ENCODE measurements at regions not wholly inside any gene's neighbourhood (a gene's known extent, or its start where the extent isn't known, plus 50 kb on each side); places are given as distances from the start of the nearest gene placed in this dataset.

GRCh38 chr15:46526726-46527110 is 891.9 kb downstream of the SQOR start:
- no peak for TF ChIP-seq POLR2A (IDR thresholded peaks at IDR 0.05; ENCODE audit: low read depth, low read length)
- no peak for TF ChIP-seq POLR2AphosphoS5 (IDR thresholded peaks at IDR 0.05; ENCODE audit: low read depth, low read length)
- TF ChIP-seq TAF1 (IDR thresholded peaks at IDR 0.05; ENCODE audit: borderline replicate concordance, low read depth, low read length): no peak

Data from GM12892 (cell line).